HepG2 (cell line): ENCODE measurements at regions not wholly inside any gene's neighbourhood (a gene's known extent, or its start where the extent isn't known, plus 50 kb on each side); places are given as distances from the start of the nearest gene placed in this dataset.

Experiments used
- ATAC-seq: fragments of 200-7000 bp; cut with Tn5 transposase; 3 replicates; pipeline ENCODE4 v1.9.1; 2020; ENCODE audit warnings: mild to moderate bottlenecking, moderate library complexity
- BruUV-seq: library from RNA; stranded (reverse); fragments of 400-500 nt; replicated peaks from 2 replicates; lab custom pipeline; 2021; lab: Mats Ljungman, UMichigan
- CTCF ChIA-PET: fragments of 300-600 bp; formaldehyde crosslinking; extraction: SDS; loops from one replicate; lab custom pipeline; 2021; ENCODE audit warnings: low total read pairs, inconsistent platforms, low intra/inter-chr PET ratio; lab: Yijun Ruan, JAX
- POLR2A ChIA-PET: fragments of 350-600 bp; sonication (Branson Sonifier 250); formaldehyde crosslinking; loops from one replicate; lab custom pipeline; 2020; ENCODE audit warnings: antibody characterized with exemption, inconsistent platforms; lab: Yijun Ruan, JAX
- DNase-seq: peaks from one replicate; pipeline ENCODE4 v3.0.0-alpha.2; 2015; ENCODE audit warnings: low spot score
- FAIRE-seq: peaks from 3 replicates; lab custom pipeline; 2011; peaks lifted over from hg19 to GRCh38; lab: Jason Lieb, UNC
- H2AFZ ChIP-seq: one replicate; pipeline ENCODE4 v1.6.1; 2011; ENCODE audit warnings: low read length, inconsistent platforms
- H3K27ac ChIP-seq: fragments of 300-600 bp; 3 replicates; pipeline ENCODE4 v1.8.0; 2011; ENCODE audit warnings: mixed run types, mild to moderate bottlenecking, mixed read lengths, low read length, inconsistent platforms; ENCODE audit not compliant: insufficient read depth; ENCODE audit errors: extremely low read length
- H3K27me3 ChIP-seq, 2 experiments: fragments of 200-600 bp in 1 of 2; 2 replicates in 1 of 2; 3 replicates in 1 of 2; pipeline versions ENCODE4 v1.6.0 to v1.8.0; 2011; ENCODE audit warnings: low read length in 2 of 2, mild to moderate bottlenecking in 2 of 2, moderate library complexity in 2 of 2, inconsistent platforms in 1 of 2; ENCODE audit not compliant: insufficient read depth in 2 of 2, control insufficient read depth in 1 of 2
- H3K36me3 ChIP-seq, 2 experiments: fragments of 200-600 bp in 1 of 2; replicated peaks in 1 of 2; 2 replicates in 1 of 2; 3 replicates in 1 of 2; pipeline versions ENCODE4 v1.5.1 to v1.8.0; 2011; ENCODE audit warnings: low read length in 2 of 2, inconsistent platforms in 1 of 2; ENCODE audit not compliant: insufficient read depth in 2 of 2, control insufficient read depth in 1 of 2
- H3K4me1 ChIP-seq: 2 replicates; pipeline ENCODE4 v1.5.1; 2012; ENCODE audit warnings: low read length, inconsistent platforms; ENCODE audit not compliant: insufficient read depth
- H3K4me2 ChIP-seq: 2 replicates; pipeline ENCODE4 v1.6.0; 2011; ENCODE audit warnings: low read depth, low read length, inconsistent platforms
- H3K4me3 ChIP-seq, 3 experiments: fragments of 200-600 bp in 1 of 3; sonication (generic), shearing (Covaris generic) in 1 of 3; replicated peaks in 1 of 3; 2 replicates each; pipeline ENCODE4 v1.5.1; 2011 to 2016; ENCODE audit warnings: low read length in 3 of 3, inconsistent platforms in 2 of 3, low read depth in 2 of 3, mild to moderate bottlenecking in 2 of 3, control low read depth in 1 of 3, mixed read lengths in 1 of 3; ENCODE audit not compliant: insufficient read depth in 1 of 3
- H3K79me2 ChIP-seq: one replicate; pipeline ENCODE4 v1.6.1; 2011; ENCODE audit warnings: low read length, inconsistent platforms; ENCODE audit not compliant: insufficient read depth
- H3K9ac ChIP-seq: 2 replicates; pipeline ENCODE4 v1.6.0; 2011; ENCODE audit warnings: mild to moderate bottlenecking, low read depth, low read length, inconsistent platforms; ENCODE audit not compliant: insufficient read depth
- H3K9me3 ChIP-seq: 2 replicates; pipeline ENCODE4 v1.5.1; 2012; ENCODE audit warnings: mild to moderate bottlenecking, low read length
- H4K20me1 ChIP-seq: 2 replicates; pipeline ENCODE4 v1.6.0; 2011; ENCODE audit warnings: inconsistent platforms, mild to moderate bottlenecking, low read length, moderate library complexity; ENCODE audit not compliant: insufficient read depth
- ERF ChIP-seq: IDR thresholded peaks from 2 replicates; pipeline ENCODE4 v1.6.1; 2018; ENCODE audit warnings: missing biosample characterization, missing genetic modification reagents
- HDAC1 ChIP-seq: sonication (generic); formaldehyde crosslinking; IDR thresholded peaks from 2 replicates; pipeline ENCODE4 v1.5.1; 2020; ENCODE audit warnings: mild to moderate bottlenecking, missing genetic modification reagents
- HOXA3 ChIP-seq: sonication (generic); formaldehyde crosslinking; IDR thresholded peaks from 2 replicates; pipeline ENCODE4 v1.5.0; 2020; ENCODE audit warnings: missing genetic modification reagents
- IRX3 ChIP-seq: sonication (generic); formaldehyde crosslinking; IDR thresholded peaks from 2 replicates; pipeline ENCODE4 v1.8.1; 2023; ENCODE audit warnings: mild to moderate bottlenecking, low read depth, missing genetic modification reagents, borderline replicate concordance
- ISL2 ChIP-seq: sonication (generic); formaldehyde crosslinking; IDR thresholded peaks from 2 replicates; pipeline ENCODE4 v1.5.0; 2020; ENCODE audit warnings: missing genetic modification reagents
- JUND ChIP-seq: sonication (generic); formaldehyde crosslinking; IDR thresholded peaks from 2 replicates; pipeline ENCODE4 v1.8.0; 2022; ENCODE audit warnings: mild to moderate bottlenecking, missing genetic modification reagents
- LCORL ChIP-seq, 2 experiments: fragments of 450-650 bp in 1 of 2; sonication (generic) in 1 of 2; formaldehyde crosslinking in 1 of 2; IDR thresholded peaks; 2 replicates each; pipeline versions ENCODE4 v1.5.0 to v1.6.1; 2017 to 2020; ENCODE audit warnings: antibody characterized with exemption in 1 of 2, missing genetic modification reagents in 1 of 2
- MEIS1 ChIP-seq: sonication (generic); formaldehyde crosslinking; IDR thresholded peaks from 2 replicates; pipeline ENCODE4 v1.9.0; 2021; ENCODE audit warnings: mild to moderate bottlenecking, missing genetic modification reagents, moderate library complexity, borderline replicate concordance
- SALL1 ChIP-seq: sonication (generic); formaldehyde crosslinking; IDR thresholded peaks from 2 replicates; pipeline ENCODE4 v1.8.0; 2022; ENCODE audit warnings: mild to moderate bottlenecking, missing genetic modification reagents
- SRSF1 ChIP-seq: fragments of 200-400 bp; formaldehyde crosslinking; optimal IDR thresholded peaks from 2 replicates; pipeline ENCODE3; 2017; ENCODE audit warnings: mild to moderate bottlenecking, low read depth, low read length, moderate library complexity
- TGIF2 ChIP-seq: IDR thresholded peaks from 2 replicates; pipeline ENCODE4 v1.6.1; 2016; ENCODE audit warnings: control low read depth, missing compliant biosample characterization
- XRCC5 ChIP-seq: fragments of 200-400 bp; formaldehyde crosslinking; optimal IDR thresholded peaks from 2 replicates; pipeline ENCODE3; 2017; ENCODE audit warnings: mild to moderate bottlenecking, low read length
- YEATS2 ChIP-seq: sonication (generic); formaldehyde crosslinking; IDR thresholded peaks from 2 replicates; pipeline ENCODE4 v1.4.0; 2020; ENCODE audit warnings: missing genetic modification reagents, borderline replicate concordance
- ZNF333 ChIP-seq: sonication (generic); formaldehyde crosslinking; IDR thresholded peaks from 2 replicates; pipeline ENCODE4 v1.4.0; 2020; ENCODE audit warnings: mild to moderate bottlenecking, missing genetic modification reagents, borderline replicate concordance
- ZNF558 ChIP-seq: sonication (generic); formaldehyde crosslinking; IDR thresholded peaks from 2 replicates; pipeline ENCODE4 v1.9.0; 2022; ENCODE audit warnings: mild to moderate bottlenecking, missing genetic modification reagents, borderline replicate concordance
- ZNF619 ChIP-seq: sonication (generic); formaldehyde crosslinking; IDR thresholded peaks from 2 replicates; pipeline ENCODE4 v1.4.0; 2020; ENCODE audit warnings: mild to moderate bottlenecking, missing genetic modification reagents
- ZNF784 ChIP-seq: sonication (generic); formaldehyde crosslinking; IDR thresholded peaks from 2 replicates; pipeline ENCODE4 v1.5.1; 2020; ENCODE audit warnings: missing genetic modification reagents, mild to moderate bottlenecking, borderline replicate concordance
- WGBS: methylation state at CpG from one replicate; pipeline ENCODE4 v1.1.6; 2017; ENCODE audit warnings: low lambda C conversion rate; 5-methylcytosine and 5-hydroxymethylcytosine counted together
- in situ Hi-C: cut with HindIII; loops from 2 replicates; pipeline ENCODE4 v1.10.0; 2017; ENCODE audit warnings: low pct_unique_long_range_greater_than_20kb; ENCODE audit not compliant: extremely low pct_ligation_motif_present
- intact Hi-C: fragments of 100-400 bp; cut with micrococcal nuclease; formaldehyde crosslinking; loops from one replicate; pipeline ENCODE4 v1.10.0; 2022; ENCODE audit not compliant: unreplicated experiment
- TF ChIP-seq, protein P1 (sequence below): sonication (generic); formaldehyde crosslinking; IDR thresholded peaks from 2 replicates; pipeline ENCODE4 v1.5.0; 2020; ENCODE audit warnings: mild to moderate bottlenecking, missing genetic modification reagents

- DNase-seq, result no peak
- Histone ChIP-seq H3K27me3 (peaks cover 7 to 73% of the 10 kb centered on the region in 2 experiments), H3K4me3 (peak overlapping the region in 1 of 3 experiments; percentile 13; a peak in 1 of 6 replicates), H2AFZ (no peak overlapping the region), H3K9me3 (peaks cover 8% of the 10 kb centered on the region), H3K9ac (no peak overlapping the region), H3K4me2 (peak overlapping the region; percentile 39), H3K4me1 (peaks cover 55% of the 10 kb centered on the region), H3K27ac (no peak overlapping the region), H3K79me2 (no peaks in the 10 kb centered on the region), H4K20me1 (no peaks in the 10 kb centered on the region), H3K36me3 (no peaks in the 10 kb centered on the region)
- no TSS peak for BruUV-seq
- intact Hi-C loops (no loop called here), in situ Hi-C loops (loop anchor here (5.0 kb wide), 1 partner anchor 51 kb away; the partner anchor contains the start of gene ZCCHC14)
- peak; percentile 35 for ATAC-seq
- no peak for FAIRE-seq
- 36% methylated on average over 28 of the region's 28 CpGs for WGBS
- CTCF ChIA-PET, result interaction anchor here (1.3 to 2.8 kb wide), 2 partner anchors 82 to 127 kb away, joined by 3 to 17 read pairs; no protein-coding TSS in a partner anchor
- POLR2A ChIA-PET, result interaction anchor here (0.6 to 1.6 kb wide), 2 partner anchors 52 to 82 kb away, joined by 3 to 7 read pairs; no protein-coding TSS in a partner anchor
- TF ChIP-seq JUND (CRISPR knock-in tag), result no peak
- peak; percentile 51 for TF ChIP-seq XRCC5
- no peak for TF ChIP-seq ZNF619 (CRISPR knock-in tag)
- peak; percentile 52; the same call in 1 of the 2 replicates for TF ChIP-seq SALL1
- TF ChIP-seq ERF (CRISPR knock-in tag), result 0 out of 2 replicates have a peak, but pooled peaks have one; percentile 49
- 0 out of 2 replicates have a peak, but pooled peaks have one; percentile 24 for TF ChIP-seq ZNF333 (CRISPR knock-in tag)
- TF ChIP-seq, protein P1, sequence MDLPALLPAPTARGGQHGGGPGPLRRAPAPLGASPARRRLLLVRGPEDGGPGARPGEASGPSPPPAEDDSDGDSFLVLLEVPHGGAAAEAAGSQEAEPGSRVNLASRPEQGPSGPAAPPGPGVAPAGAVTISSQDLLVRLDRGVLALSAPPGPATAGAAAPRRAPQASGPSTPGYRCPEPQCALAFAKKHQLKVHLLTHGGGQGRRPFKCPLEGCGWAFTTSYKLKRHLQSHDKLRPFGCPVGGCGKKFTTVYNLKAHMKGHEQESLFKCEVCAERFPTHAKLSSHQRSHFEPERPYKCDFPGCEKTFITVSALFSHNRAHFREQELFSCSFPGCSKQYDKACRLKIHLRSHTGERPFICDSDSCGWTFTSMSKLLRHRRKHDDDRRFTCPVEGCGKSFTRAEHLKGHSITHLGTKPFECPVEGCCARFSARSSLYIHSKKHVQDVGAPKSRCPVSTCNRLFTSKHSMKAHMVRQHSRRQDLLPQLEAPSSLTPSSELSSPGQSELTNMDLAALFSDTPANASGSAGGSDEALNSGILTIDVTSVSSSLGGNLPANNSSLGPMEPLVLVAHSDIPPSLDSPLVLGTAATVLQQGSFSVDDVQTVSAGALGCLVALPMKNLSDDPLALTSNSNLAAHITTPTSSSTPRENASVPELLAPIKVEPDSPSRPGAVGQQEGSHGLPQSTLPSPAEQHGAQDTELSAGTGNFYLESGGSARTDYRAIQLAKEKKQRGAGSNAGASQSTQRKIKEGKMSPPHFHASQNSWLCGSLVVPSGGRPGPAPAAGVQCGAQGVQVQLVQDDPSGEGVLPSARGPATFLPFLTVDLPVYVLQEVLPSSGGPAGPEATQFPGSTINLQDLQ, result no peak
- no peak for TF ChIP-seq IRX3 (CRISPR knock-in tag)
- peak; percentile 48; the same call in 1 of the 2 replicates for TF ChIP-seq HOXA3 (CRISPR knock-in tag)
- TF ChIP-seq ZNF558, result no peak
- no peak for TF ChIP-seq ISL2 (CRISPR knock-in tag)
- TF ChIP-seq MEIS1 (CRISPR knock-in tag), result no peak
- TF ChIP-seq SRSF1, result no peak
- no peak for TF ChIP-seq TGIF2 (CRISPR knock-in tag)
- peak; percentile 36; the same call in 1 of the 2 replicates for TF ChIP-seq HDAC1 (CRISPR knock-in tag)
- 0 out of 2 replicates have a peak, but pooled peaks have one; percentile 25 for TF ChIP-seq YEATS2 (CRISPR knock-in tag)
- TF ChIP-seq LCORL (IDR thresholded peaks at IDR 0.05), result no peak
- TF ChIP-seq LCORL (CRISPR knock-in tag; IDR thresholded peaks at IDR 0.05), result peak; percentile 36; the same call in 1 of the 2 replicates
- no peak for TF ChIP-seq ZNF784 (CRISPR knock-in tag)
These were observed 50.8 kb upstream of the ZCCHC14 start for GRCh38 chr16:87543436-87544191.
